ENCODE measurements at regions not wholly inside any gene's neighbourhood (a gene's known extent, or its start where the extent isn't known, plus 50 kb on each side); places are given as distances from the start of the nearest gene placed in this dataset.

GRCh38 chr20:60215816-60216730 is 257.9 kb downstream of the CDH26 start:
- DNase-seq, result no peak

GRCh38 chr20:60219231-60219630 is 261.0 kb downstream of the CDH26 start:
- DNase-seq, result no peak

DNA sequence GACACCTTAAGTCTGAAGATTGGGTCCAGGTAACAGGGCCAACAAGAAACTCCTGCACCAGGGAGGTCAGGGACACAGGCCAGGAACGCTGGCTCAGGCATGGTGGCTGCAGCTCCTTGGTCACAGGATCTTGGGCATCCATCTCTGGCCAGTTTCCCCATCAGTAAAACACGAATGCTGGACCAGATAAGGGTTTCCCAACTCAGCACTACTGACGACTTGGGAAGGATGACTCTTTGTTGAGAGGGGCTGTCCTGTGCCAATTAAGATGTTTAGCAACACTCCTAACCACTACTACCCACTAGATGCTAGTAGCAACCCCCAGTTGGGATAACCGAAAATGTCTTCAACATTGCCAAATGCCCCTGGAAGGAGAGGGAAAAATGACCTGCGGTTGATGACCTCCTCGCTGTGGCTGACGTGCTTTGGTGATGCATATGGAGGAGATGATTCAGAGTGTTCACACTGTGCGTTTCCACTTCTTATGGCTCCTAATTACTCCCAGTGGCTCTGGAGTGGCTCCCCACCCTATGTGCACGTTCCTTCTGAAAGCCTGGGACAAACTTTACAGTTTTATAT is 261.9 kb downstream of the CDH26 start:
- DNase-seq, result no peak

DNA sequence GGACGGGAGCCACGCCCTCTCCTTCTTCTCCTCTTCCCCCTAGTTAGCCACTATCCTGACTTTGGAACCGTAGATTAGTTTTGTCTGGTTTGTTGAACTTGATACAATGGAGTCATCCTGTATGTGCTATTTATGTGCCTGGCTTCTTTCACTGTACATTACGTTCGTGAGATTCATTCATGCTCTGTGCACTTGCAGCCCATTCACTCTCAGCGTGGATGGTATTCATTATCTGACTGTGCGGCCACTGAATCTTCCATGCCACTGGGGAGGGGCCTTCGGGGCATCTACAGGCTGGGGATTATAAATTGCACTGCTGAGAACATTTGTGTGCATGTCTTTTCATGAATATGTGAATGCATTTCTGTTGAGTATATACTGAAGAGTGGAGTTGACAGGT is 262.5 kb downstream of the CDH26 start:
- DNase-seq, result no peak

- no peak for DNase-seq
Measured at GRCh38 chr20:60221593-60221992, 263.4 kb downstream of the CDH26 start.

- no peak for DNase-seq
Measured at GRCh38 chr20:60222497-60222896, 264.3 kb downstream of the CDH26 start.

GRCh38 chr20:60223174-60223573 is 265.0 kb downstream of the CDH26 start:
- no peak for DNase-seq

DNA sequence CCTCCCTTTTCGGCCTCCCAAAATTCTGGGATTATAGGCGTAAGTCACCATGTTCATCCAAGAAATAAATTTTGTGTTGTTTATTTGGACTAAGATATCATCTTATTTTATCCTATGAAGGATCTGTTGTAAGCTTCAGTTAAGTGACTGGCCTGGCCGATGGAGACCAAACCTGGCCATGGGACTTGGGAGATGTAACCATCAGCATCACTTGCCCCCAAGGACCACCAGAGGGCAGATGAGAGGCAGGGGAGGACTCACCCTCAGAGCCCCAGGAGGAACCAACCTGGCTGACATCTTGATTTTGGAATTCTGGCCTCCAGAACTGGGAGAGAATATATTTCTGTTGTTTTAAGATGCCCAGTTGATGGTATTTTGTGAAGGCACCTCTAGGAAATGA is 266.7 kb downstream of the CDH26 start:
- DNase-seq, result no peak

GRCh38 chr20:60228255-60228654 is 270.0 kb downstream of the CDH26 start:
- no peak for DNase-seq

- DNase-seq, result no peak
Measured at GRCh38 chr20:60232380-60232779, 274.2 kb downstream of the CDH26 start.

- DNase-seq, result no peak
Measured at GRCh38 chr20:60233018-60233630, 274.9 kb downstream of the CDH26 start.

DNA sequence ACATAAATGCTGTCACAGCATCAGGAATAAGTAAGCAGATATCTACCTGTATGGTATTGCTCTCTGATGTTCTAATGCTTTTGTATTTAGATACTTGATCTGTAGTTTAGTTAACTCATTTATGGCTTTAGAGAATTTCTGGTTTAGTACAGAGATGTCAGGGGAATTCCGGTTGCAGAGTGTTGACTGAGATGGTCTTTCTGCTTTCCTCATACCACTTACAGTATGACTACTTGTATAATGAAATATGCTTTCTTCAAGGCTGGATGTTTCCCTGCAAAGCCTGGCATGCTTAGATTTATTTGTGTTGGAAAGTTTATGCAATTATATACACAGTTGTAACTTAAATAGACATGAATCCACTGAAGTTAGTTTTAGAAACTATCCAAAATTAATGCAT is 278.4 kb downstream of the CDH26 start:
- DNase-seq, result no peak

- no peak for DNase-seq
Measured at GRCh38 chr20:60237981-60238380, 279.8 kb downstream of the CDH26 start.

- no peak for DNase-seq
Measured at GRCh38 chr20:60238992-60239660, 280.9 kb downstream of the CDH26 start.

GRCh38 chr20:60239956-60240355 is 281.7 kb downstream of the CDH26 start:
- no peak for DNase-seq

- DNase-seq, result no peak
Measured at GRCh38 chr20:60240415-60240814, 282.2 kb downstream of the CDH26 start.

DNA sequence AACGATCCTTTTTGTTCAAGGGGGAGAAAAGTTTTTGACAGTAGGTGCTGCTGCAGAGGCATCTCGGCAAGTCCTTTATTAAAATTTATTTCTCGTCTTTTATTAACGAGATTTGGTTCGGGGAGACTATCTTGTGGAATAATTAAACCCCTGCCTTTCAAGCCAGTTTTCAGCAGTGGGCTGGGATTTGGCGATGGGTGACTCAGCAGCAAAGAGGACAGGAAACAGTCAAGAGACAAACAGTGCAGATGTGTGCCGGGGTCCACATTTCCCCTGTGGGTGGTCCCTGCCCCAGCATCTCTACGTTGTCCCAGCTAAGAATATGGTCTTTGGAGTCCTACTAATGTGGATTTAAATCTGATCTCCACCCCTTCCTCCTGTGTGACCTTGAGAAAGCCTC is 282.8 kb downstream of the CDH26 start:
- no peak for DNase-seq

GRCh38 chr20:60242836-60243505 is 284.7 kb downstream of the CDH26 start:
- no peak for DNase-seq

- no peak for DNase-seq
Measured at GRCh38 chr20:60244373-60245146, 286.3 kb downstream of the CDH26 start.

GRCh38 chr20:60246751-60247150 is 288.5 kb downstream of the CDH26 start:
- no peak for DNase-seq

GRCh38 chr20:60249436-60249835 is 291.2 kb downstream of the CDH26 start:
- no peak for DNase-seq

DNA sequence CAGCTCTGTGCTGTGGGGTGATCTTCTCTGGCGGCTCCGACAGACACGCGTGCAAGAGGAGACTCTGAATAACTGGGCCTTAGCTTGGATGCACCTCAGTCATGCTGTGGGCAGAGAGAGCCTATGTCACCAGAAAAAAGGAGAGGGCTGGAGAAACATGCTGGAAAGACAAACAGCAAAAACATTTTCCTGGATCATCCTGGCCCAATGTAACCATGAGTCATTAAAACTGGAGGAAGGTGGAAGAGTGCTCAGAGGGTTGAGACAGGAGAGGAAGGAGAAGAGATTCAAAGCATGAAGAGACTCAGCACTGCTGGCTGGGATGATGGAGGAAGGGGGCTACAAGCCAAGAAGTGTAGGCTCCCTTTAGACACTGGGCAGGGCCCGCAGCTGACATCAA is 292.0 kb downstream of the CDH26 start:
- no peak for DNase-seq
